HG02571 (cell line): ENCODE measurements at regions not wholly inside any gene's neighbourhood (a gene's known extent, or its start where the extent isn't known, plus 50 kb on each side); places are given as distances from the start of the nearest gene placed in this dataset.

Experiments used
- ATAC-seq: cut with Tn5 transposase; IDR thresholded peaks from one replicate; pipeline ENCODE4 v1.9.1; 2021; ENCODE audit warnings: mild to moderate bottlenecking, moderate library complexity; ENCODE audit not compliant: unreplicated experiment

DNA sequence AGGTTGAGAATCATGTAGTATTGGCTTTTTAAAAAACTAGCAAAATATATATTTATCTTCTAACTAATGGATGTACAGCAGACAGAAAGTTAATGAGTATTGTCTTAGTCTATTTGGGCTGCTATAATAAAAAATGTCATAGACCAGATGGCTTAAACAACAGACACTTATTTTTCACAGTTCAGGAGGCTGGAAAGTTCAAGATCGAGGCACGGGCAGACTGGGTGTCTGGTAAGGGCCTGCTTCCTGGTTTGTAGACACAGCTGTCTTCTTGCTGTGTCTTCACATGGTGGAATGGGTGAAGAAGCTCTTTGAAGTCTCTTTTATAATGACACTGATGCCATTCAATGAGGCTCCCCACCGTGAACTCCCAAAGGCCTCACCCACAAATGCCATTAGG lies 70.1 kb upstream of the KRR1 start:
- ATAC-seq: no peak

GRCh38 chr12:75579552-75579951 lies 68.1 kb upstream of the KRR1 start:
- ATAC-seq: no peak

- no peak for ATAC-seq
Measured at GRCh38 chr12:75578546-75578945, 67.1 kb upstream of the KRR1 start.

GRCh38 chr12:75577812-75578211 lies 66.4 kb upstream of the KRR1 start:
- ATAC-seq: no peak

- no peak for ATAC-seq
Measured at GRCh38 chr12:75571656-75572205, 60.3 kb upstream of the KRR1 start.

- no peak for ATAC-seq
Measured at GRCh38 chr12:75571204-75571603, 59.8 kb upstream of the KRR1 start.

GRCh38 chr12:75568801-75569200 lies 57.4 kb upstream of the KRR1 start:
- no peak for ATAC-seq

- ATAC-seq: no peak
Measured at GRCh38 chr12:75568393-75568792, 57.0 kb upstream of the KRR1 start.

DNA sequence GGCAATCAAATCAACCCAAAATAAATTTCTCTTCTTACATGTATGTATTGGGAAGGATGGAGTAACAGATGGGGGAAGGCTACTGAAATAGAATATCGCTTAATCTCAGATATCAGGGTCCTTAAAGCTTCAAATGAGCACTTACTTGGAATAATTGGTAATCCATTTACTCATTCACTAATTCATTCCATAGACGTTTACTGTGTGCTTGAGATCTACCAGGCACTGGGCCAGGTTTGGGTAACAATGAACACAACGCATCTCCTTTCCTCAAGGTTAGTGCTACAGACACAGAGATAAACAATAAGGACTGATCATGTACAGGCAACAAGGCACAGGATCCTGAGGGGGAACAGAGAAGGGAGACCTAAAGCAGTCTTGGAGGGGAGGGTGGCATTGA lies 54.4 kb upstream of the KRR1 start:
- no peak for ATAC-seq

GRCh38 chr12:75564852-75565251 lies 53.4 kb upstream of the KRR1 start:
- ATAC-seq: no peak

GRCh38 chr12:75564398-75564797 lies 53.0 kb upstream of the KRR1 start:
- no peak for ATAC-seq

DNA sequence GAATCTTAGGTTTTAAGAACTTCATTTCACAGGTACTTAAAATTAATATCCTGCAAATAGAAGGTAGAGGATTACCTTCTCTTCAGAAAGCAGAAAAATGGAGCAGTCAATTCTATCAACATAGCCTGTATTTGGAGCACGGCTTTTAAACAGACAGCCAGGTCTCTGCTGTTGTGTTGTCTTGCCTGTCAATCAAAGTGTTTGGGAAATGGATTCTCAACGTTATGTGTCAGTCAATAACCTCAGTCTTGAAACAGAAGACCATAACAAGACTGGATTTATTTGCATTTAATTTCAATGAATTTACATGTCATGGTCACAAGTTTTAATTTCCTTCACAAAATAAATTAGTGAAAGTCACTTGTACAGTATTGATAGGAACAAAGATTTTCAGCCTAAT lies 51.9 kb upstream of the KRR1 start:
- ATAC-seq: no peak

GRCh38 chr12:75561921-75562320 lies 50.5 kb upstream of the KRR1 start:
- no peak for ATAC-seq
